PC-9 (cell line): ENCODE measurements at regions not wholly inside any gene's neighbourhood (a gene's known extent, or its start where the extent isn't known, plus 50 kb on each side); places are given as distances from the start of the nearest gene placed in this dataset.

Source experiments
- EZH2 ChIP-seq: fragments of 200-600 bp; sonication (generic); IDR thresholded peaks from 2 replicates; pipeline ENCODE4 v1.8.0; 2017; ENCODE audit warnings: antibody characterized with exemption, low read depth
- TF ChIP-seq, protein P1 (sequence below): fragments of 200-600 bp; sonication (generic); conservative IDR thresholded peaks from 2 replicates; pipeline ENCODE4 v1.6.1; 2017; ENCODE audit warnings: mixed run types, antibody characterized with exemption, mild to moderate bottlenecking, moderate library complexity

GRCh38 chr9:108579757-108580439, 275.9 kb downstream of the ACTL7B start:
- TF ChIP-seq, protein P1, sequence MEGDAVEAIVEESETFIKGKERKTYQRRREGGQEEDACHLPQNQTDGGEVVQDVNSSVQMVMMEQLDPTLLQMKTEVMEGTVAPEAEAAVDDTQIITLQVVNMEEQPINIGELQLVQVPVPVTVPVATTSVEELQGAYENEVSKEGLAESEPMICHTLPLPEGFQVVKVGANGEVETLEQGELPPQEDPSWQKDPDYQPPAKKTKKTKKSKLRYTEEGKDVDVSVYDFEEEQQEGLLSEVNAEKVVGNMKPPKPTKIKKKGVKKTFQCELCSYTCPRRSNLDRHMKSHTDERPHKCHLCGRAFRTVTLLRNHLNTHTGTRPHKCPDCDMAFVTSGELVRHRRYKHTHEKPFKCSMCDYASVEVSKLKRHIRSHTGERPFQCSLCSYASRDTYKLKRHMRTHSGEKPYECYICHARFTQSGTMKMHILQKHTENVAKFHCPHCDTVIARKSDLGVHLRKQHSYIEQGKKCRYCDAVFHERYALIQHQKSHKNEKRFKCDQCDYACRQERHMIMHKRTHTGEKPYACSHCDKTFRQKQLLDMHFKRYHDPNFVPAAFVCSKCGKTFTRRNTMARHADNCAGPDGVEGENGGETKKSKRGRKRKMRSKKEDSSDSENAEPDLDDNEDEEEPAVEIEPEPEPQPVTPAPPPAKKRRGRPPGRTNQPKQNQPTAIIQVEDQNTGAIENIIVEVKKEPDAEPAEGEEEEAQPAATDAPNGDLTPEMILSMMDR, result no peak
- TF ChIP-seq EZH2, result no peak
